HFF-Myc (cell line): ENCODE measurements at regions not wholly inside any gene's neighbourhood (a gene's known extent, or its start where the extent isn't known, plus 50 kb on each side); places are given as distances from the start of the nearest gene placed in this dataset.

Experiments used
- DNase-seq: peaks from one replicate; pipeline ENCODE4 v3.0.0-alpha.2; 2011; ENCODE audit warnings: low read depth; ENCODE audit errors: extremely low read depth
- H3K4me3 ChIP-seq: replicated peaks from 2 replicates; pipeline ENCODE4 v1.5.1; 2011; ENCODE audit warnings: low read depth, mild to moderate bottlenecking, control low read depth, low read length
- TF ChIP-seq, protein P1 (sequence below): IDR thresholded peaks from 2 replicates; pipeline ENCODE4 v1.5.1; 2012; ENCODE audit warnings: mild to moderate bottlenecking, low read depth, low read length, control low read depth; ENCODE audit errors: missing control alignments

DNA sequence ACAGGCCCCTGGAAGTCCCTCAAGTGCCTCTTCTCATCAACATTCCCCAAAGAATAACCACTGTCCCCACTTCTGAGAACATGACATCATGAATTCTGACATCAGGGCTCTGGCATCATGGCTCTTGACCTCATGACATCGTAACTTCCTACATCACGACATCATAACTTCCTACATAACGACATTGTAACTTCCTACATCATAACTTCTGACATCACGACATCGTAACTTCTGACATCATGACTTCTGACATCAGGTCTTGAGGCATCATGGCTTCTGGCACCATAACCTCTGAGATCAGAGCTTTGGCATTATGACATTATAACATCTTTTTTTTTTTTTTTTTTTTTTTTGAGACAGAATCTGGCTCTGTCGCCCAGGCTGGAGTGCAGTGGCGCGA is 66.7 kb upstream of the FAM20C start:
- no peak for DNase-seq
- H3K4me3 ChIP-seq: no peak overlapping the region
- TF ChIP-seq, protein P1, sequence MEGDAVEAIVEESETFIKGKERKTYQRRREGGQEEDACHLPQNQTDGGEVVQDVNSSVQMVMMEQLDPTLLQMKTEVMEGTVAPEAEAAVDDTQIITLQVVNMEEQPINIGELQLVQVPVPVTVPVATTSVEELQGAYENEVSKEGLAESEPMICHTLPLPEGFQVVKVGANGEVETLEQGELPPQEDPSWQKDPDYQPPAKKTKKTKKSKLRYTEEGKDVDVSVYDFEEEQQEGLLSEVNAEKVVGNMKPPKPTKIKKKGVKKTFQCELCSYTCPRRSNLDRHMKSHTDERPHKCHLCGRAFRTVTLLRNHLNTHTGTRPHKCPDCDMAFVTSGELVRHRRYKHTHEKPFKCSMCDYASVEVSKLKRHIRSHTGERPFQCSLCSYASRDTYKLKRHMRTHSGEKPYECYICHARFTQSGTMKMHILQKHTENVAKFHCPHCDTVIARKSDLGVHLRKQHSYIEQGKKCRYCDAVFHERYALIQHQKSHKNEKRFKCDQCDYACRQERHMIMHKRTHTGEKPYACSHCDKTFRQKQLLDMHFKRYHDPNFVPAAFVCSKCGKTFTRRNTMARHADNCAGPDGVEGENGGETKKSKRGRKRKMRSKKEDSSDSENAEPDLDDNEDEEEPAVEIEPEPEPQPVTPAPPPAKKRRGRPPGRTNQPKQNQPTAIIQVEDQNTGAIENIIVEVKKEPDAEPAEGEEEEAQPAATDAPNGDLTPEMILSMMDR: no peak

DNA sequence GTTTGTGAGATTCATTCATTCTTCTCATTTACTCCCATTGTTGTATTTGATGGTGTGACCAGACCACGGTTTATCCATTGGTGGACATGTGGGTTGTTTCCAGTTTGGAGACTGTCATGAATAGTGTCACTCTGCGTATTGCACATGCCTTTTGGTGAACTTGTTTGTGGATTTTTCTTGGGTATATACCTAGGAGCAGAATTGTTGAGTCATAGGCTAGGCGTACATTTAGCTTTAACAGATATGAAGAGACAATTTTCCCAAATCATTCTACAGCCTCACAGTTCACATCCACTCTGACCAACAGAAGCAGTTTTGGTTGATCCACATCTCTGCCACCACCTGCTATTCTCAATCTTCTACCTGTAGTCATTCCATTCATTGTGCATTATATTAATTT is 66.0 kb upstream of the FAM20C start:
- no peak for DNase-seq
- TF ChIP-seq, protein P1: no peak
- no peak overlapping the region for H3K4me3 ChIP-seq

DNA sequence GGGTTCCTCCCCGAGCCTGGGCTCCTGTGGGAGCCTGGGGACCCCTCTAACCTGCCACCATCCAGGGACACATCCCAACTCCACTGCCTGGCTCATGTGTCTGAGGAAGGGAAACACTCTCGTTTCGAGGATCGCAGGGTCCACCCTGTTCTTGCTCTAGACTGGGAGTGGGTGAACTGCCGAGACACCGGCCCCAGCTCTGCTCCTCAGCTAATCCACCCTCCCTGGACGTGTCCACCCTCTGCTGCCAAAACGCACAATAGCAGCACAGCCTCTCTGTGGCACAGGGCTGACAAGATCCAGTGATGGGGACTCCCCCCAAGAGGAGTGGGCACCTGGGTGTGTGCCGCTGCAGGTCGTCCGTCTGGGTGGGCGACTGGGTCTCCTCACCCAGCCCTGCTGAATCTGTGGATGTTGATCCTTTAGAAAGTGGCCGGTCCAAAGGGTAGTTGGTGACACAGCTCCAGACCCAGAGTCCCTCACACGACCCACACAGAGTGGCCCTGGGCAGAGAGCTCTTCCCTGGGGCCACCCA is 65.2 kb upstream of the FAM20C start:
- H3K4me3 ChIP-seq: no peak overlapping the region
- TF ChIP-seq, protein P1: no peak
- no peak for DNase-seq

DNA sequence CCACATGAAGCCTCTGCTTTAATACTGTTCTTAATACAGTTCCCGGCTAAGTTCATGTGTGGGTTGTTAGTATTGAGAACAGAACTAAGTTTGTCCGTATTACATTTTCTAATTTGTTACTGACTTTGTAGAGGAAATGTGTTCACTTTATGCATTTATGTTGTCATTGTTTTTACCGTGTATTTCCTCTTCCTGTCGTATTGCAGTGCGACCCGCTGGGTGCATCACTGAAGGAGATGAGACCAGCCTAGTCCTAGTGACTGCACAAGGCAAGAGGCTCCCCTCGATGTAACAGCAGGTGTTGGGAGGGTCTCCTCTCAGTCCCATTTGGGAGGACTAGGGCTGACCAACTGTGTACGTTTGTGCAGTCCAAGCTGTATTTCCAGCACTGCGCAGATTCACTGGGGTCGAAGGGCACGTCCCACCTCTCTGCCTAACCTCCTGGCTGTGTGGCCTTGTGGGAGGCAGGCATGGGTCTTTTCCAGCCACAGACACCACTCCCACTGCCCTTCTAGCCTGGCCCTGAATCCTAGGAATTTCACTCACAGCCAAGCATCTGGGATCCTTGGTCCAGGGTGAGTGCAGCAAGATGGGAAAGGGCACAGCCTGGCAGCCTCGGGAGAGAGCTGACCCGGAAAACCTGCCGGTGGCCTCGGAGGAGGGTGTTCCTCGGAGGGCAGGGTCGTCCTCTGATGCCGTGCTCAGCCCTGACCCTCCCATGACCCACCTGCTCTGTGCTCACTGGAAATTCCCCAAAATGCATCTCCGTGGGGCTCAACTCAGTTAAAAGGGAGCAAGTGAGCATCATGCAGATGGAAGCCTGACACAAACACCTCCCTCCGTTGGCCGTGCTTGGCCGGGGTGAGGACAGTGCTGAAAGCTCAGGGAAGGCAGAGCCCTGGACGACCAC is 63.9 kb upstream of the FAM20C start:
- no peak for DNase-seq
- TF ChIP-seq, protein P1: no peak
- no peak overlapping the region for H3K4me3 ChIP-seq

DNA sequence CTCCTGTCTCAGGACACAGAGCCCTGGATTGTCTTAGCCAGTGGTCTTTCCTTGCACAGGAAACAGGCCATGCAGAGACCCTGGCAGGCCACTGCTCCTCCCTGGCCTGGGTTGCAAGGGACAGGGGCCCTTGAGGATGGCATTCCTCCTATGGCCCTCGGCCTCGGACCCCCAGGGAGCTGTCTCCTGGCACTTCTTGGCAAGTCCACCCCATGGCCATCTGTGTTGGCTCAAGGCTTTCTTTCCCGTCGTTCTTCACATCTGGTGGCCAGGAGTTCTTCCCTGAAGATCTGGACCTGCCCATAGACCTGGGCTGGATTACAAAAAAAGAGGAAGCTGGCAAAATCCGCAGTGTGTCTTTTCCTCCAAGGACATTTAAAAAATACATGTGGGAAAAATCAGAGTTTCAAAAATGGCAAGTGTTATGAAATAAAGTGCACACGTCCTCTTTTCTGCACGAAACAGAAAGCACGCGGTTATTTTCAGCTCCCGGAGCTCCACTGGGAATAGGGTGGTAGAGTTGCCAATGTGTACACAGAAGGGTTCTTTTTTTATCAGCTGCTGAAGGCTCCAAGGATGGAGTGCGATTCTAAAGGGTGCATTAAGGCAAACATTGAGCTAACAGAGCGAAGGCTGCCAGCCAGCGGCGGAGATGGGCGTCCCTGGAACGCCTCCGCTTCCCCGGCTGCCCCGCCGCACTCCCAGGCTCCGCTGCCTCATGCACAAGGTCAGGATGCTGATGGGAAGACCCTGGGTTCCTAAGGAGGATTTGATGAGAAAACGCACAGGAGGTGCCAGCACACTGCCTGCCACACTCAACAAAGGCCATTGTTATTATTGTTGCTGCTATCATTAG is 62.8 kb upstream of the FAM20C start:
- TF ChIP-seq, protein P1: no peak
- no peak overlapping the region for H3K4me3 ChIP-seq
- DNase-seq: no peak

DNA sequence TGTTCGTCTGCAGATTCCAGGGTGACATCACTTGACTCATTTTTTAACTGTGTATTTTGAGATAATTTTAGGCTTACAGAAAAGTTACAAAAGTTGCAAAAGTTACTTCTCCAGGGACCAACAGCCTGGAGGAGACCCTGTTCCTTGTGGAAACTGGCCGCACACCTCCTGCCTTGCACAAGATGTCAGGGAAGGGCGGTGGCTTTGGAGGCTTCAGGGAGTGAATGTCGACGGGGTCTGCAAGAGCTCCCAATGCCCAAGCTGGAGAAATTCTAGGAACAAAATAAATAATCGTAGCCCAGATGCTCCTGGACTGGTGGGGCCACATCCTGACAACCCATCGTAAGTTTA is 62.2 kb upstream of the FAM20C start:
- TF ChIP-seq, protein P1: no peak
- DNase-seq: no peak
- no peak overlapping the region for H3K4me3 ChIP-seq
